Astrocyte of the cerebellum (primary cell): ENCODE measurements at regions not wholly inside any gene's neighbourhood (a gene's known extent, or its start where the extent isn't known, plus 50 kb on each side); places are given as distances from the start of the nearest gene placed in this dataset.

Experiments
- DNase-seq: peaks from one replicate; pipeline ENCODE4 v3.0.0-alpha.2; 2011; ENCODE audit warnings: low read depth
- H3K4me3 ChIP-seq: 2 replicates; pipeline ENCODE4 v1.5.1; 2011; ENCODE audit warnings: mild to moderate bottlenecking, low read depth, low read length, moderate library complexity
- CTCF ChIP-seq: IDR thresholded peaks from 2 replicates; pipeline ENCODE4 v1.5.1; 2012; ENCODE audit warnings: low read length, low read depth, moderate library complexity, mild to moderate bottlenecking; ENCODE audit errors: missing control alignments
- in situ Hi-C: cut with HindIII; loops from 2 replicates; pipeline ENCODE4 v1.10.0; 2017; ENCODE audit warnings: low sequenced_read_pairs

- in situ Hi-C loops, result no loop called here
- TF ChIP-seq CTCF, result no peak
- no peak for DNase-seq
- no peak overlapping the region for H3K4me3 ChIP-seq
Observed at GRCh38 chr4:71648448-71648847, 135.4 kb downstream of the GC start.

DNA sequence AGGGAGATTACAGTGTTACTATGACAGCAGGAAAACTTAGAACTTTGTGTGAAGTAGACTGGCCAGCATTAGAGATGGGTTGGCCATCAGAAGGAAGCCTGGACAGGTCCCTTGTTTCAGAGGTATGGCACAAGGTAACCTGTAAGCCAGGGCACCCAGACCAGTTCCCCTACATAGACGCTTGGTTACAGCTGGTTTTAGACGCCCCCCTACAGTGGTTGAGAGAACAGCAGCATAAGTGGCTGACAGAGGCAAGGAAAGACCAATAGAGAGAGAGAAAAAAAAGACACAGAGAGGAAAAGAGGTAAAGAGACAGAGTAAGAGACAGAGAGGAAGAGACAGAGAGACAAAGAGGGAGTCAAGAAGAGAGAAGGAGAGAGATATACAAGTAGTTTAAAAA is 144.5 kb downstream of the GC start:
- TF ChIP-seq CTCF, result no peak
- no peak for DNase-seq
- H3K4me3 ChIP-seq, result no peak overlapping the region
- in situ Hi-C loops, result no loop called here

DNA sequence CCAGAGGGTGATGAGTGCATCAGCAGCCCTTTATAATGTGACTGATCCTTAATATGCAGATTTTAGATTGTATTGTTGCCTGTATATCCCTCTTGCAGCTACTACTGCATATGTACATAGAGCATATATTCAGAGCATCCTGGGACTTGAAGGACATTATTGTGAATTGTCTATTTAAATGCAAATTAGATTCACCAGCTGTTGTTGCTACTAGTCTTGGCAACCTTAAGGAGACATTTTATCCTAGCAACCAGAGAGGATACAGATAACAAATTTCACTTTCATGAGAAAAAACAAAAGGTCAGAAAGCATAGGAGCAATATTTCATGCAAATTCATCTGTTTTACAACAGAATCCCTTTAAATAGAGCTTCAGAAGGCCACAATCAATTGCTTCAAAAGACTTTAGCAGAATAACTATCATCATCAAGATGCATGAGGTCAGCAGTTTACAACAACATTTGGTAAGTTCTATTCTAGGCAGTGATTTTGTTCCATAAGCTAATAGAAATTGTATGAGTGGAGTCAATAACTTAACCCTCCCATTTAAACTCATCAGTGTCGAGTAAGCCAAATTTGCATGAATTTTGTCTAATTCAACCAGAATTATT is 148.6 kb downstream of the GC start:
- in situ Hi-C loops, result no loop called here
- DNase-seq, result no peak

DNA sequence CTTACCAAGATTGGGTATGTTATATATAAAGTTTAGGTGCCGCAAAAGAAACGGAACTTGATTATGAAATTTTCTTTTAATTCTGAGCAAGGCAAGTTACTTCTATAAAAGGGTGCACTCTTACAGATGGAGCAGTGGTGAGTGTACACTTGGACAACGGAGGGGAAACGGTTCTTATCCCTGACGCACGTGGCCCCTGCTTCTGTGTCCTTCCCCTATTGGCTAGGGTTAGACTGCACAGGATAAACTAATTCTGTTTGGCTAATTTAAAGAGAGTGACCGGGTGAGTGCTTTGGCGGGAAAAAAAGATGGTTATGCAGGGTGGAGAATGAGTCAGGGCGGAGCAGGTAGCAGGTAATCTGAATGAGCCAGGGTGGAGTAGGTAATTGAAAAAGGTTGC is 149.5 kb downstream of the GC start:
- no peak overlapping the region for H3K4me3 ChIP-seq
- no peak for TF ChIP-seq CTCF
- DNase-seq, result no peak
- in situ Hi-C loops, result no loop called here

More for the DNA sequence above, 148.6 kb downstream of the GC start:
- no peak overlapping the region for H3K4me3 ChIP-seq
- no peak for TF ChIP-seq CTCF

DNA sequence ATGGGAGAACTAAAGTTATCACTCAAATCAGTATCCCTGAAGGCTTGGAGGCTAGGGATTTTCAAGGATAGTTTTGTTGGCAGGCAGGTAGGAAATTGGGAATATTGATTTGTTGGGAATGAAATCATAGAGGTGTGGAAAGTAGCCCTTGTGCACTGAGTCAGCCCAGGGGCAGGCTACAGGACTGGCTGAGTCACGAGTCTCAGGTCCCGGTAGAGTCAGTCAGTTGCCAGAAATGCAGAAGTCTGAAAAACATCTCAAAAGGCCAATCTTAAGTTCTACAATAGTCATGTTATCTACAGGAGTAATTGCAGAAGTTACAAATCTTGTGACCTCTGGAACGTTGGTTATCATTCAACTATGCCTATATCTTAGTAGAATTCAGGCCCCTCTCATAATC is 153.1 kb downstream of the GC start:
- TF ChIP-seq CTCF, result no peak
- DNase-seq, result no peak
- in situ Hi-C loops, result no loop called here
- H3K4me3 ChIP-seq, result no peak overlapping the region

GRCh38 chr4:71625005-71625404 is 158.9 kb downstream of the GC start:
- DNase-seq, result no peak
- H3K4me3 ChIP-seq, result no peak overlapping the region
- TF ChIP-seq CTCF, result no peak
- in situ Hi-C loops, result no loop called here
